HCT116 (cell line): ENCODE measurements at regions not wholly inside any gene's neighbourhood (a gene's known extent, or its start where the extent isn't known, plus 50 kb on each side); places are given as distances from the start of the nearest gene placed in this dataset.

ENCODE experiments used
- ATAC-seq: fragments of 200-7000 bp; cut with Tn5 transposase; 2 replicates; pipeline ENCODE4 v1.9.1; 2020; ENCODE audit warnings: mild to moderate bottlenecking, moderate library complexity
- BruUV-seq: library from RNA; stranded (reverse); fragments of 400-500 nt; replicated peaks from 2 replicates; lab custom pipeline; 2021; lab: Mats Ljungman, UMichigan
- CTCF ChIA-PET: fragments of 300-600 bp; sonication (Branson Sonifier 250); formaldehyde crosslinking; loops from one replicate; lab custom pipeline; 2021; ENCODE audit warnings: antibody characterized with exemption; lab: Charles Lee
- POLR2A ChIA-PET: fragments of 300-600, 350-600 bp; sonication (Branson Sonifier 250); formaldehyde crosslinking; loops from one replicate; lab custom pipeline; 2021; ENCODE audit warnings: antibody characterized with exemption; lab: Charles Lee
- RAD21 ChIA-PET, 2 experiments: fragments of 300-600 bp; sonication (Branson Sonifier 250); formaldehyde crosslinking; loops; one replicate each; lab custom pipeline; 2023; ENCODE audit warnings: low total read pairs in 2 of 2; ENCODE audit not compliant: uncharacterized antibody in 2 of 2, unreplicated experiment in 2 of 2, low non-redundant PET in 1 of 2; lab: Charles Lee
- DNase-seq: peaks from one replicate; pipeline ENCODE4 v3.0.0-alpha.2; 2010; ENCODE audit warnings: low read depth, low spot score
- H2AFZ ChIP-seq: fragments of 200-600 bp; shearing (Covaris generic), sonication (generic); 2 replicates; pipeline ENCODE4 v1.6.1; 2017; ENCODE audit warnings: low read depth, mixed run types, mixed read lengths, antibody characterized with exemption, low read length; ENCODE audit not compliant: poor library complexity, severe bottlenecking
- H3K27ac ChIP-seq: 2 replicates; pipeline ENCODE4 v1.5.1; 2012; ENCODE audit warnings: low read depth, low read length
- H3K27me3 ChIP-seq: fragments of 200-600 bp; sonication (generic); 2 replicates; pipeline ENCODE4 v1.6.1; 2016; ENCODE audit warnings: mixed run types, low read length, mixed read lengths; ENCODE audit not compliant: insufficient read depth
- H3K36me3 ChIP-seq, 2 experiments: fragments of 200-500 bp in 1 of 2; fragments of 200-600 bp in 1 of 2; sonication (Bioruptor generic) in 1 of 2; sonication (generic) in 1 of 2; 2 replicates each; pipeline versions ENCODE4 v1.5.1 to v1.6.1; 2014 to 2016; ENCODE audit warnings: low read length in 2 of 2, inconsistent platforms in 1 of 2, mixed read lengths in 1 of 2, mixed run types in 1 of 2; ENCODE audit not compliant: insufficient read depth in 2 of 2, control insufficient read depth in 1 of 2
- H3K4me1 ChIP-seq, 2 experiments: fragments of 200-600 bp in 1 of 2; sonication (generic) in 1 of 2; 2 replicates each; pipeline versions ENCODE4 v1.5.1 to v1.6.1; 2012 to 2017; ENCODE audit warnings: low read length in 2 of 2, inconsistent platforms in 1 of 2, mild to moderate bottlenecking in 1 of 2, mixed read lengths in 1 of 2, mixed run types in 1 of 2, moderate library complexity in 1 of 2; ENCODE audit not compliant: insufficient read depth in 2 of 2, control insufficient read depth in 1 of 2
- H3K4me2 ChIP-seq: fragments of 200-600 bp; sonication (generic); 2 replicates; pipeline ENCODE4 v1.6.1; 2017; ENCODE audit warnings: mixed run types, low read length, mixed read lengths
- H3K4me3 ChIP-seq, 2 experiments: fragments of 200-600 bp in 1 of 2; sonication (generic) in 1 of 2; replicated peaks in 1 of 2; 2 replicates each; pipeline ENCODE4 v1.5.1; 2011 to 2016; ENCODE audit warnings: low read length in 2 of 2, control low read depth in 1 of 2, low read depth in 1 of 2, mild to moderate bottlenecking in 1 of 2, mixed read lengths in 1 of 2, mixed run types in 1 of 2
- H3K79me2 ChIP-seq: fragments of 200-600 bp; sonication (generic); 2 replicates; pipeline ENCODE4 v1.6.1; 2017; ENCODE audit warnings: mild to moderate bottlenecking, mixed run types, low read length, moderate library complexity, mixed read lengths; ENCODE audit not compliant: insufficient read depth
- H3K9ac ChIP-seq: fragments of 200-600 bp; sonication (generic); 2 replicates; pipeline ENCODE4 v1.6.1; 2016; ENCODE audit warnings: low read length, mixed read lengths
- H3K9me2 ChIP-seq: fragments of 200-600 bp; sonication (generic), shearing (Covaris generic); 2 replicates; pipeline ENCODE4 v1.6.1; 2017; ENCODE audit warnings: mixed run types, mild to moderate bottlenecking, moderate library complexity; ENCODE audit not compliant: insufficient read depth
- H3K9me3 ChIP-seq, 2 experiments: fragments of 200-500 bp in 1 of 2; fragments of 200-600 bp in 1 of 2; sonication (Bioruptor generic) in 1 of 2; sonication (generic) in 1 of 2; 2 replicates each; pipeline ENCODE4 v1.6.1; 2014 to 2017; ENCODE audit warnings: low read length in 2 of 2, mixed read lengths in 2 of 2, inconsistent platforms in 1 of 2, low read depth in 1 of 2, mild to moderate bottlenecking in 1 of 2, mixed run types in 1 of 2, moderate library complexity in 1 of 2; ENCODE audit not compliant: control insufficient read depth in 1 of 2, insufficient read depth in 1 of 2
- H4K20me1 ChIP-seq: fragments of 200-600 bp; sonication (generic), shearing (Covaris generic); 2 replicates; pipeline ENCODE4 v1.6.1; 2017; ENCODE audit warnings: mixed run types, mild to moderate bottlenecking, moderate library complexity; ENCODE audit not compliant: insufficient read depth
- ATF3 ChIP-seq: IDR thresholded peaks from 2 replicates; pipeline ENCODE4 v1.6.1; 2012
- CBX3 ChIP-seq: IDR thresholded peaks from 2 replicates; pipeline ENCODE4 v1.6.1; 2012; ENCODE audit warnings: low read depth
- CEBPB ChIP-seq: IDR thresholded peaks from 2 replicates; pipeline ENCODE4 v1.6.1; 2012; ENCODE audit warnings: low read depth
- EGR1 ChIP-seq: IDR thresholded peaks from 2 replicates; pipeline ENCODE4 v1.6.1; 2012; ENCODE audit warnings: low read depth
- EZH2 ChIP-seq: fragments of 200-600 bp; sonication (generic); IDR thresholded peaks from 2 replicates; pipeline ENCODE4 v1.6.1; 2017; ENCODE audit warnings: antibody characterized with exemption, mixed run types
- EZH2phosphoT487 ChIP-seq: fragments of 200-600 bp; IDR thresholded peaks from 2 replicates; pipeline ENCODE4 v1.6.1; 2018; ENCODE audit warnings: antibody characterized with exemption, borderline replicate concordance
- FOSL1 ChIP-seq: IDR thresholded peaks from 2 replicates; pipeline ENCODE4 v1.6.1; 2012; ENCODE audit warnings: low read depth
- JUND ChIP-seq: IDR thresholded peaks from 2 replicates; pipeline ENCODE4 v1.6.1; 2012
- POLR2A ChIP-seq: IDR thresholded peaks from 2 replicates; pipeline ENCODE4 v1.7.0; 2011; ENCODE audit warnings: borderline replicate concordance; ENCODE audit not compliant: insufficient read depth, insufficient read length; ENCODE audit errors: extremely low read depth
- POLR2AphosphoS5 ChIP-seq: IDR thresholded peaks from 2 replicates; pipeline ENCODE4 v1.6.1; 2011; ENCODE audit warnings: mild to moderate bottlenecking, low read depth, low read length, moderate library complexity
- RAD21 ChIP-seq: IDR thresholded peaks from 2 replicates; pipeline ENCODE4 v1.6.1; 2012; ENCODE audit warnings: low read depth, mild to moderate bottlenecking
- SP1 ChIP-seq: IDR thresholded peaks from 2 replicates; pipeline ENCODE4 v1.6.1; 2012; ENCODE audit warnings: low read depth
- SRF ChIP-seq: IDR thresholded peaks from 2 replicates; pipeline ENCODE4 v1.6.1; 2012; ENCODE audit warnings: low read depth
- TCF7L2 ChIP-seq: IDR thresholded peaks from 2 replicates; pipeline ENCODE4 v1.7.0; 2011; ENCODE audit warnings: borderline replicate concordance, inconsistent platforms; ENCODE audit not compliant: insufficient read depth, insufficient read length; ENCODE audit errors: extremely low read depth
- YY1 ChIP-seq: IDR thresholded peaks from 2 replicates; pipeline ENCODE4 v1.6.1; 2011; ENCODE audit warnings: low read length, low read depth, moderate library complexity, mild to moderate bottlenecking; ENCODE audit not compliant: insufficient replicate concordance; ENCODE audit errors: extremely low read depth
- ZFX ChIP-seq: fragments of 450-650 bp; IDR thresholded peaks from 2 replicates; pipeline ENCODE4 v1.6.1; 2017
- intact Hi-C: fragments of 100-400 bp; cut with micrococcal nuclease; formaldehyde crosslinking; loops from 2 replicates; pipeline ENCODE4 v1.10.0; 2022
- TF ChIP-seq, protein P1 (sequence below): IDR thresholded peaks from 2 replicates; pipeline ENCODE4 v1.6.1; 2012; ENCODE audit warnings: low read depth

DNA sequence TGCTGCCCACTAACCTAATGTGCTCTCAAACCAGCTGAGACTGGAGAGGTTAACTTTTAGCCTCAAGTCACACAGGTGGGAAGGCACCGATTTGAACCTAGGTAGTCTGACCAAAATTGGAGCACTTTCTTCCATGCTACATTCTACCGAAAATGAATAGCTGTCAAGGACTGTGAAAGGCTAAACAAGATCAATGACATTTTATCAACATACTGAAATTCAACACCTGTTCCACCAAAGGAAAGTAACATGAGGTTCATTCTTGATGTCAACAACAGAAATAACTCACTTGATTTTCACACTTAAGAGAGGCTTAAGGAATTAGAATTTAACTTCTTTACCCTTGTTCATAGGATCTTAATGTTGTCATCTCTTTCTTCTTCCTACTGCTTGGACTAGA is 284.4 kb upstream of the MON1B start:
- ChIA-PET RAD21 (no interaction called here), POLR2A (no interaction called here), CTCF (no interaction called here)
- H3K36me3 ChIP-seq = no peaks in the 10 kb centered on the region
- no peak for TF ChIP-seq TCF7L2
- TF ChIP-seq POLR2AphosphoS5 = no peak
- no TSS peak for BruUV-seq
- H3K27me3 ChIP-seq = no peaks in the 10 kb centered on the region; the same call in 1 of the 2 replicates
- H2AFZ ChIP-seq = no peak overlapping the region
- H3K4me1 ChIP-seq = no peaks in the 10 kb centered on the region
- DNase-seq (no peak), ATAC-seq (no peak)
- H4K20me1 ChIP-seq = no peaks in the 10 kb centered on the region
- no peaks in the 10 kb centered on the region for H3K9me3 ChIP-seq
- no peak overlapping the region for H3K4me2 ChIP-seq
- H3K9me2 ChIP-seq = no peaks in the 10 kb centered on the region
- H3K9ac ChIP-seq = no peak overlapping the region
- H3K4me3 ChIP-seq = no peak overlapping the region
- no peak overlapping the region for H3K27ac ChIP-seq
- intact Hi-C loops = no loop called here
- H3K79me2 ChIP-seq = no peaks in the 10 kb centered on the region

DNA sequence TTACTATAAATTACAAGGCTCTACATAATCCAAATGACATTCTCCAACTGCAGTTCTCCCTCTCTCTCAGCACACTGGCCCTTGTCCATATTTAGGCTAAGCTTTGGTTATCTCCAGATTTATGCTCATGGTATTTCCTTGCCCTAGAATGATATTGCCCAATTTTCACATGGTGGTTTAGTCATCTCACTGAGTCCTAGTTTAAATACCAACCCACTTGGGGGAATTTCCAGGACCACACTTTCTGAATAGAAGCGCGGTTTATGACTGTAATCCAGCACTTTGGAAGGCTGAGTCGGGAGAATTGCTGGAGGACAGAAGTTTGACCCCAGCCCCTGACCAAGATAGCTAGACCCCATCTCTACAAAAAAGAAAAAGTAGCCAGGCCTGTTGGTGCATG is 280.1 kb upstream of the MON1B start:
- H3K36me3 ChIP-seq = no peaks in the 10 kb centered on the region
- no peaks in the 10 kb centered on the region for H3K4me1 ChIP-seq
- H3K27ac ChIP-seq = no peak overlapping the region
- H3K9me3 ChIP-seq = no peaks in the 10 kb centered on the region; a peak in 1 of 4 replicates
- H3K4me3 ChIP-seq = no peak overlapping the region
- H2AFZ ChIP-seq = no peak overlapping the region
- ChIA-PET POLR2A (no interaction called here), CTCF (no interaction called here), RAD21 (no interaction called here)
- no TSS peak for BruUV-seq
- no peaks in the 10 kb centered on the region; the same call in 1 of the 2 replicates for H3K9me2 ChIP-seq
- intact Hi-C loops = no loop called here
- ATAC-seq (no peak), DNase-seq (no peak)
- TF ChIP-seq SRF = no peak
- no peak for TF ChIP-seq FOSL1
- no peak for TF ChIP-seq YY1
- TF ChIP-seq CEBPB = no peak
- no peak for TF ChIP-seq EZH2
- no peak for TF ChIP-seq EZH2phosphoT487
- no peak for TF ChIP-seq POLR2A
- TF ChIP-seq, protein P1, sequence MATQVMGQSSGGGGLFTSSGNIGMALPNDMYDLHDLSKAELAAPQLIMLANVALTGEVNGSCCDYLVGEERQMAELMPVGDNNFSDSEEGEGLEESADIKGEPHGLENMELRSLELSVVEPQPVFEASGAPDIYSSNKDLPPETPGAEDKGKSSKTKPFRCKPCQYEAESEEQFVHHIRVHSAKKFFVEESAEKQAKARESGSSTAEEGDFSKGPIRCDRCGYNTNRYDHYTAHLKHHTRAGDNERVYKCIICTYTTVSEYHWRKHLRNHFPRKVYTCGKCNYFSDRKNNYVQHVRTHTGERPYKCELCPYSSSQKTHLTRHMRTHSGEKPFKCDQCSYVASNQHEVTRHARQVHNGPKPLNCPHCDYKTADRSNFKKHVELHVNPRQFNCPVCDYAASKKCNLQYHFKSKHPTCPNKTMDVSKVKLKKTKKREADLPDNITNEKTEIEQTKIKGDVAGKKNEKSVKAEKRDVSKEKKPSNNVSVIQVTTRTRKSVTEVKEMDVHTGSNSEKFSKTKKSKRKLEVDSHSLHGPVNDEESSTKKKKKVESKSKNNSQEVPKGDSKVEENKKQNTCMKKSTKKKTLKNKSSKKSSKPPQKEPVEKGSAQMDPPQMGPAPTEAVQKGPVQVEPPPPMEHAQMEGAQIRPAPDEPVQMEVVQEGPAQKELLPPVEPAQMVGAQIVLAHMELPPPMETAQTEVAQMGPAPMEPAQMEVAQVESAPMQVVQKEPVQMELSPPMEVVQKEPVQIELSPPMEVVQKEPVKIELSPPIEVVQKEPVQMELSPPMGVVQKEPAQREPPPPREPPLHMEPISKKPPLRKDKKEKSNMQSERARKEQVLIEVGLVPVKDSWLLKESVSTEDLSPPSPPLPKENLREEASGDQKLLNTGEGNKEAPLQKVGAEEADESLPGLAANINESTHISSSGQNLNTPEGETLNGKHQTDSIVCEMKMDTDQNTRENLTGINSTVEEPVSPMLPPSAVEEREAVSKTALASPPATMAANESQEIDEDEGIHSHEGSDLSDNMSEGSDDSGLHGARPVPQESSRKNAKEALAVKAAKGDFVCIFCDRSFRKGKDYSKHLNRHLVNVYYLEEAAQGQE = no peak
- no peak for TF ChIP-seq SP1
- TF ChIP-seq CBX3 = no peak
- TF ChIP-seq TCF7L2 = no peak
- TF ChIP-seq POLR2AphosphoS5 = no peak
- no peak for TF ChIP-seq RAD21
- TF ChIP-seq EGR1 = no peak
- TF ChIP-seq ZFX = no peak
- TF ChIP-seq JUND = no peak
- TF ChIP-seq ATF3 = no peak
- H4K20me1 ChIP-seq = no peaks in the 10 kb centered on the region
- H3K4me2 ChIP-seq = no peak overlapping the region
- no peaks in the 10 kb centered on the region for H3K79me2 ChIP-seq
- no peaks in the 10 kb centered on the region; the same call in 1 of the 2 replicates for H3K27me3 ChIP-seq
- no peak overlapping the region for H3K9ac ChIP-seq
